Islet precursor cell (in vitro differentiated cells): ENCODE measurements at regions not wholly inside any gene's neighbourhood (a gene's known extent, or its start where the extent isn't known, plus 50 kb on each side); places are given as distances from the start of the nearest gene placed in this dataset.
A peak's percentile ranks its signal among the peaks of the same experiment; 100 is the strongest.
"Not testable (repeated sequence)": the region's sequence is repeated elsewhere in the genome, so short reads cannot be mapped to it uniquely, and the experiment has no call there.

ENCODE experiments used
- DNase-seq: peaks from one replicate; pipeline ENCODE4 v3.0.0-alpha.2; 2018

DNA sequence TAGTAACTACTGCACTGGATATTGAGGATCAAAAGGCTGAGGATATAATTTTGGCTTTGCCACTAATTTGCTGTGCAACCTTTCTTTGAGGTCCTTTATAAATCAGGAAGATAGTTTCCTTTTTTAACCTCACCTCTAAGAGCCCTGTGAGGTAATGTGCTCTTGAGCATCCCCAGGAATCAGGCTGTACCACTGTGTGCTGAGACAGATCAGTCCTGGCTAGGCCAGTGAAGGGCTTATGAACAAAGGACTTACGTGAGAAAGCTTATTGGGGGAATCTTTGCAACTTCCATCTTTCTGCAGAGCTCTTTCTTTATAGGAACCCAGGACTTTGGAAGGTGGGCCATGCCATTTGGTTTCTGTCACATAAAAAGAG, 188.9 kb downstream of the SIPA1L2 start:
- no peak for DNase-seq

GRCh38 chr1:232440325-232441035, 189.5 kb downstream of the SIPA1L2 start:
- DNase-seq = no peak

- no peak for DNase-seq
Observed at GRCh38 chr1:232439011-232439410, 190.9 kb downstream of the SIPA1L2 start.

DNA sequence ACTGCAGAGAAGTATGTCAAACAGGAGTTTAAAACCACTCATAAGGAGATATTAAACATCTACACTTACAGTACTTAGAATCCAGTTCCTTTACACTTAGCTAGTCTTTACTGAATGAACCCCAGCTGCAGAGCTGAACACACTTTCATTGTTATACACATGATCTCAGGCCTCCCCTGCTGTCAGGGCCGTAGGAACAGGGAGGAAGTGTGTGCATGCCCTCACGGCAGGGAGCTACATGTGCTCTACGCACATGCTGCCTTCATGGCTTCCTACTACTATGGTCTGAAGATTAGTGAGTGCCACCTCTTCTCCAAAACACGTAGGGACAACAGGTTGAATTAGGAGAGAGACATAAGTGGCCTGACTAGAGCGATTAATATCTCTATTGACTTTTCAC, 191.5 kb downstream of the SIPA1L2 start:
- no peak for DNase-seq

GRCh38 chr1:232437510-232437909, 192.4 kb downstream of the SIPA1L2 start:
- DNase-seq = no peak

DNA sequence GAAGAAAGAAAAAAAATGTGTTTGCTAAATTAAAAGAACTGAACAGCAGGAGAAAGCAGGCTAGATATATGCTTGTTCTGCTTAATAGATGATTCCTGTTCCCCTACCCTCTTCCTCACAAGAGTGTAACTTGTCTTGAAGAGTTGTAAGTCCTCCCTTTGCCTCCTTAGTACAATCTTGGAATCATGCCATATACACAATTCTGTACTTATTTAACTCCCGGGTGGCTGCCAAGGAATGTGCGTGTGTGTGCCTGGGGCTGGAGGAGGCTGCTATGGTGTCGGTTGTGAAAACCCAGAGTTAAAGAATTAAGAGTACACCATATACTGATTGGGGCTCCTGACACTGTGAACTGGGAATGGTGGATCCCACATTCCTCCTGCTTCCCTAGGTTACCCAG, 194.2 kb downstream of the SIPA1L2 start:
- no peak for DNase-seq

GRCh38 chr1:232432313-232432712, 197.6 kb downstream of the SIPA1L2 start:
- no peak for DNase-seq

GRCh38 chr1:232431748-232432147, 198.2 kb downstream of the SIPA1L2 start:
- DNase-seq = no peak

DNA sequence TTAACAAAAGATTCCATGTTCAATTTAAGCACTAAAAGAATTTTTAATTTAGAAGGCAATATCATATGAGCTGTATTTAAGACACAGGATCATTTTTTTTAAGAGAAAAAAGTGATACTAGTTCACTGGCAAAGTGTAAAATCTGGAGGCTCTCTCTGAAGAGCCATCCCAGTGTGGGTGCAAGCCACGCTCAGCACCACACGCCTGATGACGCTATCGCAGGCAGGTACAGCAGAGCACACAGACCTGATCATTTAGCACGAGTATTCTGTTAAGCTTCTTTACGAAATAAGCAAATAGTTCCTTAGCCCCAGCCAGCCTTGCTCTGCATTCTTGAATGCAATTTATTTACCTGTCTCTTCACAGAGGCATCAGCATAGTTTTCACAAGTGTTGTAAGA, 198.6 kb downstream of the SIPA1L2 start:
- DNase-seq = no peak

DNA sequence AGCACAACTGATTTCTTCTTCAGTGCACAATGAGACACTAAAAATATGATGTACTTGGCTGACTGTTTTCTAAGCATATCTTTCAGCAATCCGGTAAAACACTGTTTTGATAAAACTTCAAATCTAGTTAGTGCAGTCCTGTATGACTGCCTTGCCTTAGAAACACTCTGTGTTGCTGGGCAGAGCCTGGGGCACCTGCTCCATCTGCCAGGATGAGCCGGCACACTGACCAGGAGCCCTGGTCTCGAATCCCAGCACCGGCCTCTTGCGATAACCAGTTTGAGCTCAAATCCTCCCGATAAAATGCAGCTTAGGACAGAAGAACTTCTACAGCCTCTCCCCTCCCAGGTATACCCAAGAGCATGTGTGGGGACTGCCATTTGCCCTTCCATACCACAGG, 199.5 kb downstream of the SIPA1L2 start:
- DNase-seq = no peak

- DNase-seq = no peak
Observed at GRCh38 chr1:232428786-232429530, 201.0 kb downstream of the SIPA1L2 start.

GRCh38 chr1:232428036-232428645, 201.8 kb downstream of the SIPA1L2 start:
- no peak for DNase-seq

- DNase-seq = no peak
Observed at GRCh38 chr1:232426801-232427200, 203.1 kb downstream of the SIPA1L2 start.

DNA sequence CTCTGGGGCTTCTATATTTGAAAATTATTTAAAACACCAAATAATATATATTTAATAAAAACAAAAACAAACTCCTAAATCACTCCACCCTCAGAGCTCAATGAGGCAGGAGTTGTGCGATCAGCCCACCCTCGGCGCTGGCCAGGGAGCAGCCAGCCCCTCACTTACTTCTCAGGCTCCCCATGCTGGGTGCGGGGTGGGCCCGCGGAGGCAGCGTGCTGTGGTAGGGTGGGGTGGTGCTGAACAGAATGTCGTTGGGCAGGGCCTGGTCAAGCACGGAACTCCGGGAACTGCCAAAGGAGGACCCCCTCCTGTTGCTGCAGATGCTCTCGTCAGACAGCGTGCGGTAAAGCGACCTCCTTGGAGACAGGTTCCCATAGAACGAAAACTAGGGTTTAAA, 204.5 kb downstream of the SIPA1L2 start:
- no peak for DNase-seq

DNA sequence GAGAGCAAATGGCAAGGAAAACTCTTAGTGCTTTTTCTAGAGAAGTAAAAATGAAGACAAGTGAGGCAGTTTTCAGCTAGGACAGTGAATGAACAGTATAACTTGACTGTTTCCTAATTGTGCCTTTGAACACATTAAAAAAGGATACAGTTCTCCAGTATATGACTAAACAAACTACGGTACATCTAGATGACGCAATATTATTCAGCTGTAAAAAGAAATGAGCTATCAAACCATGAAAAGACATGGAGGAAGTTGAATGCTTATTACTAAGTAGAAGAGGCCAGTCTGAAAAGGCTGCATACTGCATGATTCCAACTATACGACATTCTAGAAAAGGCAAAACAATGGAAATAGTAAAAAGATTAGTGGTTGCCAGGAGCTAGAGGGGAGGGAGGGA, 206.3 kb downstream of the SIPA1L2 start:
- DNase-seq = no peak

DNA sequence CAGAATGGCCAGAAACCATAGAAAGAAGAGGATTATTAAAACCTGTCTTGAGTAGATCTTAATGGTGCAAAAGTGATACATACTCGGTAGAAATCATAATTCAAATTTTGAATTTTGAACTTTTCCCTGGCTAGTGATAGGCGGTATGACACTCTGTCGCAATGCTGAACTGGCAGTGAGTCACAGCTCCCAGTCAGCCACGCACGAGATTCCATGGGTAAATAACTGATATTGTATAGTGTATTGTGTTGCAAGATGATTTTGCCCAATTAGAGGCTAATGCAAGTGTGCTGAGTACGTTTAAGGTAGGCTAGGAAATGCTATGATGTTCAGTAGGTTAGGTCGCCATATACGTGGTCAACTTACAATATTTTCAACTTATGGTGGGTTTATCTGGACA, 207.0 kb downstream of the SIPA1L2 start:
- no peak for DNase-seq

GRCh38 chr1:232422098-232422497, 207.8 kb downstream of the SIPA1L2 start:
- DNase-seq = no peak

DNA sequence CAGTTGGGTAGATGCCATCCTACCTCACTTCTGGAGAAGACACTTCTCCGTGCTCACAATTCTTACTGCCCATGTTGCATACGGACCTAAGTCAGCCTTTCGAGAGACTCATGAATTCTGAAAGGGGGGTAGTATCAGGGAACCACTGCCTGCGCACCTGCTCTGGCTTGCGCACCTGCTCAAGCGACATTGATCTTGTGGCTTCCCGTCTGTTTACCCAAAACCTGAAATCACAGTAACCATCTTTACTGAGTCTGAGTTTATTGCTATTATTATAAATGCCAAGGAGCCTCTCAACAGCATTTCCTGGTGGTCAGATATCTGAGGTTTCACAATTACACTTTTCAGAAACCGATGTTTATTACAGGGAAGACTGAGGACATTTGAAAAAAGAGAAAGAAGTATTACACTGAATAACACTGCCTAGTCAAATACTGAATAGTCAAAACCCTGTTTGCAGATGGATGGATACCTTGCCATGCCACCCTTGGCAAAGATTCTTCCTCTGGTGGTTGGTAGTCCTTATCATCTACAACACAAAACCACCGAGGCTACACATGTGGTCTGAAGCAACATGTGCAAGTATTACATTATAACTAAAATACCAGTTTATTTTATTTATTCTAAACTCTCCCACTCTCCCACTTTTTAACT, 208.7 kb downstream of the SIPA1L2 start:
- DNase-seq = no peak

DNA sequence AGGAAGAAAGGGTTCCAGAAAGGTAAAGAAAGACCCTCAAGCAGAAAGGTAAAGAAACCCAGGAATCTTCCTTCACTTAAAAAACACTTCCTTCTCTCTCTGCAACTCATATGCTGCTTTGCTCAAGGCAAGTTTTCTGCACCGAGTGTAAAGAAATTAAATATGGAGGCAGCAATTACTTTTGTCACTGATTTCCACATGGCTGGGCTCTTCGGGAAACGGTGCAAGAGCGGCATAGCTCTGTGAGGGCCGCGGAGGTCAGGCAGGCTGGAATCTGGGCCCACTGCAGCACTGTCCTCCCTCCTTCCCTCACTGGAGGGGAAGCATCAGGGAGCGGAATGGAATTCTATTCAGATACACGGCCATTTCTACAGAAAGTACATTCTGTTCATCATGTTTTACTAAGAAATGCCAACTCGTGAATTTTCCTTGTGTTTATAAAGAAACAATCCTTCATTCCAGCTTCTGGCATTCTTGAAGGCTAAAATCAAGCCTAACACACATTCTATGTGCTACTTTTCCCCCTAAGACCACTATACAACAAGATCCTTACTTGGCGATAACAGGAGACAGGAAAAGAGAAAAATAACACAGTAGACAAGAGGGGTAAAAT, 212.2 kb downstream of the SIPA1L2 start:
- DNase-seq = no peak

DNA sequence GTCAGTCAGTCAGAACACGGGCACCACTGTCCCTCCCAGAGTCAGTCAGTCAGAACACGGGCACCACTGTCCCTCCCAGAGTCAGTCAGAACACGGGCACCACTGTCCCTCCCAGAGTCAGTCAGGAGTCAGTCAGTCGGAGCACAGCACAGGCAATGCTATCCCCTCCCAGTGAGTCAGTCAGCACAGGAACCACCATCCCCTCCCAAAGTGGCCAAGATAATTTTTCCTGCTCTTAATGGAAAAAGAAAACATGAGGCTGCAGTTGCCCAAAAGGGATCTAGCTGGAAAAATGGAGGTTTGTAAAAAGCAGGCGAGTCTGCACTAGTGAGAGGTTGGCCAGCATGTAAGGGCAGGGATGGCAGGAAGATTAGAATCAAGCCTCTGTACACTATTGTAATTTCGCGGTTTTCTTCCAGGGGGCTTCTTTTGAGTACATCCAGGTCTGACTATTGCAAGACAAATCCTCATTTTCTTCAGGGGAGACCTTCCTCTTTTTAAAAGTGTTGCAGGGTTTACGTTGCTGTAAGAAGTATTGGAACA, 213.8 kb downstream of the SIPA1L2 start:
- DNase-seq = no peak

DNA sequence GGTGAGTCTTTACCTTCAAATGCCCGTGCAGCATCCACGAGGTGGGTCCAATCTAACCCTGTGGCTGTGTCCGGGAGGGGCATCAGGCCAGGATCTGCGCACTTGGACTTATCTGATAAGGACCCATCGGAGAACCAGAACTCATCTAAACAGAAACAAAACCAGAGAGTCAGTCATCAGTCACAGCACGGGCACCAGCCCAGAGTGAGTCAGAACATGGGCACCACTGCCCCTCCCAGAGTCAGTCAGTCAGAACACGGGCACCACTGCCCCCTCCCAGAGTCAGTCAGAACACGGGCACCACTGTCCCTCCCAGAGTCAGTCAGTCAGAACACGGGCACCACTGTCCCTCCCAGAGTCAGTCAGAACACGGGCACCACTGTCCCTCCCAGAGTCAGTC, 214.5 kb downstream of the SIPA1L2 start:
- DNase-seq = not testable (repeated sequence)

GRCh38 chr1:232414100-232414499, 215.8 kb downstream of the SIPA1L2 start:
- no peak for DNase-seq

DNA sequence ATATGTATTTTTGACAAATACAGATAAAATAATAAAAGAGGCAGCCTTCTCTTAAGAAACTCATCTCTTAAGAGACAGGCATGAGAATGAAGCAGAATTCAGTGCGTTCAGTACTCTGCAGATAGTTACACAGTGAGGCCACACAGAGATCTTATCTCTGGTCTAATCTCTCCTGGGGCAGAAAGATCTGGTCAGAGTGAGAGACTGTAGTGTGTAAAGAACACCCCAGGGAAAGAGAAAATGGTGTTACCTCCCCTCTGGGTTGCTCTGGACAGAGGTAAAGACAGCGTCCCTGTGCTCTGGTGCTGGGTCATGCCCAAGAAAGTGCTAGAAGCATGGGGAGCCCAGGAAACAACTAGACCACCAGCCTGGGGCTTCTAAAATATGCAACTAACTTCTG, 216.3 kb downstream of the SIPA1L2 start:
- DNase-seq = peak; percentile 66
